MCF 10A (cell line): ENCODE measurements at regions not wholly inside any gene's neighbourhood (a gene's known extent, or its start where the extent isn't known, plus 50 kb on each side); places are given as distances from the start of the nearest gene placed in this dataset.

Experiments used
- BruUV-seq: library from RNA; stranded (reverse); fragments of 400-500 nt; replicated peaks from 2 replicates; lab custom pipeline; 2021; lab: Mats Ljungman, UMichigan
- CTCF ChIA-PET: fragments of 300-600 bp; sonication (Branson Sonifier 250); formaldehyde crosslinking; extraction: SDS; loops from one replicate; lab custom pipeline; 2021; ENCODE audit warnings: antibody characterized with exemption, inconsistent platforms; lab: Yijun Ruan, JAX
- POLR2A ChIA-PET: fragments of 300-600, 350-650 bp; sonication (Branson Sonifier 250); formaldehyde crosslinking; extraction: SDS; loops from one replicate; lab custom pipeline; 2020; ENCODE audit warnings: antibody characterized with exemption, inconsistent platforms; lab: Yijun Ruan, JAX
- DNase-seq: peaks from one replicate; pipeline ENCODE4 v3.0.0-alpha.2; 2018; ENCODE audit not compliant: unreplicated experiment
- H3K27ac Mint-ChIP-seq: one replicate; pipeline ENCODE4 v1.8.0; 2022; ENCODE audit warnings: mild to moderate bottlenecking, low read depth, mixed read lengths; ENCODE audit not compliant: unreplicated experiment
- H3K27me3 Mint-ChIP-seq: one replicate; pipeline ENCODE4 v1.8.0; 2022; ENCODE audit warnings: mixed read lengths; ENCODE audit not compliant: insufficient read depth, unreplicated experiment
- H3K36me3 Mint-ChIP-seq: one replicate; pipeline ENCODE4 v1.8.0; 2022; ENCODE audit warnings: mild to moderate bottlenecking, moderate library complexity, mixed read lengths; ENCODE audit not compliant: insufficient read depth, unreplicated experiment
- H3K4me1 Mint-ChIP-seq: one replicate; pipeline ENCODE4 v1.8.0; 2022; ENCODE audit warnings: mixed read lengths; ENCODE audit not compliant: insufficient read depth, unreplicated experiment
- H3K4me3 Mint-ChIP-seq: one replicate; pipeline ENCODE4 v1.8.0; 2022; ENCODE audit warnings: mild to moderate bottlenecking, moderate library complexity, mixed read lengths; ENCODE audit not compliant: unreplicated experiment
- H3K9me3 Mint-ChIP-seq: one replicate; pipeline ENCODE4 v1.8.0; 2022; ENCODE audit warnings: mixed read lengths; ENCODE audit not compliant: unreplicated experiment
- intact Hi-C: fragments of 100-400 bp; cut with micrococcal nuclease; formaldehyde crosslinking; loops from 2 replicates; pipeline ENCODE4 v1.14.1; 2022
- TF ChIP-seq, protein P1 (sequence below): fragments of 200-600 bp; IDR thresholded peaks from one replicate; pipeline ENCODE4 v1.8.0; 2022; ENCODE audit warnings: antibody characterized with exemption, mild to moderate bottlenecking; ENCODE audit not compliant: unreplicated experiment

DNA sequence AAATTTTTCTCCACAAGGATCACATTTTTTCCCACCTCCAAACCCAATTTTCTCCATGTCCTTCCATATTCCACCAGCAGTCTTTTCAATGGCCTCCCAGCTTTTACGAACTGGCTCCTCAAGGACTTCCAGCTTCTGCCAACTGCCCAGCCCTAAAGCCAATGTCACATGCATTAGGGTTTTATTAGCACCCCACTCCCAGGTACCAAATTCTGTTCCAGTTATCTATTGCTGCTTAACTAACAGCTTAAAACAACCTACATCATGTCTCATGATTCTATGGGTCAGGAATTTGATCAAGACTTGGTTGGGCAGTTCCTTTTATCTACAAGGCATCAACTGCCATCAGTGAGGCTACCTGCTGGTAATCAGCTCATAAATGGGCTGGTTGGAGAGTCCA is 151.3 kb downstream of the SPTSSA start:
- Mint-ChIP-seq H3K4me3 (no peak overlapping the region), H3K9me3 (no peaks in the 10 kb centered on the region), H3K27me3 (no peaks in the 10 kb centered on the region), H3K27ac (no peak overlapping the region), H3K4me1 (no peaks in the 10 kb centered on the region), H3K36me3 (no peaks in the 10 kb centered on the region)
- intact Hi-C loops: no loop called here
- ChIA-PET POLR2A (interaction anchor here (0.6 to 1.2 kb wide), 2 partner anchors 12 to 393 kb away, joined by 3 to 4 read pairs; no protein-coding TSS in a partner anchor), CTCF (interaction anchor here (0.6 to 10.3 kb wide), 6 partner anchors 6 to 1939 kb away, joined by 3 to 78 read pairs (median 4); no protein-coding TSS in a partner anchor)
- TF ChIP-seq, protein P1, sequence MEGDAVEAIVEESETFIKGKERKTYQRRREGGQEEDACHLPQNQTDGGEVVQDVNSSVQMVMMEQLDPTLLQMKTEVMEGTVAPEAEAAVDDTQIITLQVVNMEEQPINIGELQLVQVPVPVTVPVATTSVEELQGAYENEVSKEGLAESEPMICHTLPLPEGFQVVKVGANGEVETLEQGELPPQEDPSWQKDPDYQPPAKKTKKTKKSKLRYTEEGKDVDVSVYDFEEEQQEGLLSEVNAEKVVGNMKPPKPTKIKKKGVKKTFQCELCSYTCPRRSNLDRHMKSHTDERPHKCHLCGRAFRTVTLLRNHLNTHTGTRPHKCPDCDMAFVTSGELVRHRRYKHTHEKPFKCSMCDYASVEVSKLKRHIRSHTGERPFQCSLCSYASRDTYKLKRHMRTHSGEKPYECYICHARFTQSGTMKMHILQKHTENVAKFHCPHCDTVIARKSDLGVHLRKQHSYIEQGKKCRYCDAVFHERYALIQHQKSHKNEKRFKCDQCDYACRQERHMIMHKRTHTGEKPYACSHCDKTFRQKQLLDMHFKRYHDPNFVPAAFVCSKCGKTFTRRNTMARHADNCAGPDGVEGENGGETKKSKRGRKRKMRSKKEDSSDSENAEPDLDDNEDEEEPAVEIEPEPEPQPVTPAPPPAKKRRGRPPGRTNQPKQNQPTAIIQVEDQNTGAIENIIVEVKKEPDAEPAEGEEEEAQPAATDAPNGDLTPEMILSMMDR: no peak
- DNase-seq: no peak
- BruUV-seq: no TSS peak

DNA sequence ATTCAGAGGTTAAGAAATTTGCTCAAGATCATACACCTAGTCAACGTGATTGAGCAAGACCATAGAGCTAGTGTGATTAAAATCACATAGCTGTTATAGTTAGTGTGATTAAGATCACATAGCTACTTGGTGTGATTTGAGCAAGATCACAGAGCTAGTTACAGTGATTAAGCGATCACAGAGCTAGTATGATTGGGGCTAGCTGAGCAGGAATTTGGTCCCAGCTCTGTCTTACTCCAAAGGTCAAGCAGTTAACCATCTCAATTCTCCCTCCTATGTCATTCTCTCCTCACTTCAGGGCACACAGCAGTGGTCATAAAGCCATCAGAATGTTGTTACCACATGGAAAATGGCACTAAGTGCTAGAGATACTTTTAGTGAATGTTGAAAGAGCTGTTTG is 158.2 kb downstream of the SPTSSA start:
- H3K36me3 Mint-ChIP-seq: no peaks in the 10 kb centered on the region
- H3K27me3 Mint-ChIP-seq: no peaks in the 10 kb centered on the region
- H3K4me3 Mint-ChIP-seq: no peak overlapping the region
- ChIA-PET POLR2A (no interaction called here), CTCF (interaction anchor here (0.5 to 8.0 kb wide), 16 partner anchors 11 to 1728 kb away, joined by 3 to 79 read pairs (median 7); no protein-coding TSS in a partner anchor)
- peaks cover 5% of the 10 kb centered on the region for H3K4me1 Mint-ChIP-seq
- DNase-seq: no peak
- no peaks in the 10 kb centered on the region for H3K9me3 Mint-ChIP-seq
- intact Hi-C loops: no loop called here
- no TSS peak for BruUV-seq
- no peak overlapping the region for H3K27ac Mint-ChIP-seq
- TF ChIP-seq, protein P1: no peak

DNA sequence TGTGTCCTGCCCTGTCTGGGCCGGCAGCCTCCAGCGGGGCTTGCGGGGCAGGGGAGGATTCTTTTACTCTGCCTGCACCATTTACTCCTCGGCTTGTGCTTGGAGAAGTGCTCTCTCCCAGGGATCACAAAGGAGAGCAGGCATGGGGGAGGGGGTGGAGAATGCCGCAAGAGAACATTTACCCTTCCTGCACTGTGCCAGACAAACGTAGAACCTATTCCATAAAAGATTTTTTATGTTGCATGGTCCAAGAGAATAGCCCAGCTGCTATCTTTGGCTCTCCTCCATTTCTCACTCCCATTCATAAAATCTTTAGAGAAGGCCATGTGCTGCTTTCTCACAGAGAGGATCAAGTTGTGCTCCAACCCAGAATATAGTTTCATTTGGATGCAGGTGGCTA is 159.4 kb downstream of the SPTSSA start:
- no TSS peak for BruUV-seq
- H3K36me3 Mint-ChIP-seq: no peaks in the 10 kb centered on the region
- no peaks in the 10 kb centered on the region for H3K9me3 Mint-ChIP-seq
- TF ChIP-seq, protein P1: no peak
- H3K4me1 Mint-ChIP-seq: peaks cover 13% of the 10 kb centered on the region
- H3K27ac Mint-ChIP-seq: no peak overlapping the region
- ChIA-PET POLR2A (interaction anchor here (0.7 kb wide), 1 partner anchor 252 kb away, joined by 3 read pairs; no protein-coding TSS in a partner anchor), CTCF (interaction anchor here (0.5 to 8.0 kb wide), 17 partner anchors 12 to 891 kb away, joined by 3 to 79 read pairs (median 6); no protein-coding TSS in a partner anchor)
- no peak for DNase-seq
- no peak overlapping the region for H3K4me3 Mint-ChIP-seq
- intact Hi-C loops: no loop called here
- H3K27me3 Mint-ChIP-seq: no peaks in the 10 kb centered on the region

DNA sequence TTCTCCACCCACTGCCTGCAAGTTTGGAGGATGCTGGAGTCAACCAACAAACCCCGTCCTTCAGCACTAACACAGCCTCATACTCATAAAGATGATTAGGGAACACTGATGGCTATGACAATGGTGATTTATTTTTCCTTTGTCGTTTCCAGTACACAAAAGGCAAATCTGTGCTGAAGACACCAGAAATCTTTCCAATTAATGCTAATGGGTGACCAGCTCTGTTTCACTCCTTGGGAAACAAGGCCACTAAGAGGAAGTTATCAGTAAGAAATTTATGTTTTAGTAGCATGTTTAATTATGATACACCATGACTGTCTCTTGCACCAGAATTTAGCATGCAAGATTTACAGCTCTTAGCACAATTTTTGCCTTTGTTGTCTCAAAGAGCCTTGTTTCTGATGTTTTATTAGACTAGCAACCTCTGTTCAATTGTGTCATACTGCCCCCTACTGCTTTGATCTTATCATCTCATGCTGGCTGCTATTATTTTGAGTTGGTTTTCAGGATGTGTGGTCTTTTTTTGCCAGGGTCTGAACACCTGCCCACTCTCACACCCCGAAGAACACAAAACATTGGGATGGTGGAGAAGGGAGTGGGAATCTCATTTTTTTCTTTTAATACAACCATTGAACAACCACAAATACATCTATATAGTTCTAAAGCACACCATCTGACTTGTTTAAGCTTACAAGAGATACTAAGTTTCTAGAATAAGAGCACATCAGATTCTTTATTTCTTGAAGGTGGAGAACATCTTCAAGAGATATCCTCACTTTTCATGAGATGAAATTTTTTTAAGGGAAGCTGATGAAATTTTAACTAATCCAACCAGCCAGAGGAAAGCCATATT is 160.9 kb downstream of the SPTSSA start:
- POLR2A ChIA-PET: interaction anchor here (0.6 to 1.1 kb wide), 6 partner anchors 72 to 1732 kb away, joined by 3 to 4 read pairs (median 3); no protein-coding TSS in a partner anchor
- H3K9me3 Mint-ChIP-seq: no peaks in the 10 kb centered on the region
- no peak overlapping the region for H3K4me3 Mint-ChIP-seq
- peak; percentile 73 for DNase-seq
- BruUV-seq: no TSS peak
- no peaks in the 10 kb centered on the region for H3K27me3 Mint-ChIP-seq
- no peaks in the 10 kb centered on the region for H3K36me3 Mint-ChIP-seq
- CTCF ChIA-PET: interaction anchor here (0.6 to 8.0 kb wide), 55 partner anchors 9 to 1737 kb away, joined by 3 to 79 read pairs (median 4); no protein-coding TSS in a partner anchor
- intact Hi-C loops: loop anchor here (1.0 to 2.0 kb wide), 4 partner anchors 72 to 1725 kb away; no protein-coding TSS in a partner anchor
- H3K27ac Mint-ChIP-seq: peak overlapping the region; percentile 57
- H3K4me1 Mint-ChIP-seq: peaks cover 18% of the 10 kb centered on the region
- TF ChIP-seq, protein P1: peak; percentile 76
